NB4 (cell line): ENCODE measurements at regions not wholly inside any gene's neighbourhood (a gene's known extent, or its start where the extent isn't known, plus 50 kb on each side); places are given as distances from the start of the nearest gene placed in this dataset.

Experiments
- MYC ChIP-seq: IDR thresholded peaks from 2 replicates; pipeline ENCODE4 v1.6.1; 2011; ENCODE audit warnings: low read depth, low read length
- POLR2A ChIP-seq: IDR thresholded peaks from 2 replicates; pipeline ENCODE4 v1.6.1; 2011; ENCODE audit warnings: mild to moderate bottlenecking; ENCODE audit not compliant: insufficient read length; ENCODE audit errors: extremely low read depth
- TF ChIP-seq, protein P1 (sequence below): IDR thresholded peaks from 2 replicates; pipeline ENCODE4 v1.6.1; 2011; ENCODE audit warnings: low read depth, low read length
- TF ChIP-seq, protein P2 (sequence below): IDR thresholded peaks from one replicate; pipeline ENCODE4 v1.5.1; 2012; ENCODE audit warnings: low read depth, low read length

DNA sequence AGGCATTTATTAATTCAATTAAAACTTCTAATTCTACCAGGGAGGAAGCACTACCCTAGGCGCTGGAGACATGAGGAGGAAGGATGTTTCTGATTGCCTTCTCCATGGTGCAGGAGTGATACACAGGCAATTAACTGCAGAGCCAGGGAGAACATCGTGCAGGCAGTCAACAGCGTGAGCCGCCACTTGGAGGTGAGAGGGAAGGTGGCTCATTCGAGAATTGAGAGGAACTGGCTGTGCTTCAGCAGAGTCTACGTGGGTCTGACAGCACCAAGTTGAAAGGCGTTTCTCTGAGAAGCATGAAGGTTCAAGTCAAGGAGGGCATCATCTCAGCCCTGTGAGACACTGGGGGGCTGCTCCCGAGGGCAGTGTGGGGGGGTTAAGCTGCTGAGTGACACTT is 388.7 kb upstream of the MYT1L start:
- TF ChIP-seq, protein P1, sequence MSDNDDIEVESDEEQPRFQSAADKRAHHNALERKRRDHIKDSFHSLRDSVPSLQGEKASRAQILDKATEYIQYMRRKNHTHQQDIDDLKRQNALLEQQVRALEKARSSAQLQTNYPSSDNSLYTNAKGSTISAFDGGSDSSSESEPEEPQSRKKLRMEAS, result no peak
- TF ChIP-seq, protein P2, sequence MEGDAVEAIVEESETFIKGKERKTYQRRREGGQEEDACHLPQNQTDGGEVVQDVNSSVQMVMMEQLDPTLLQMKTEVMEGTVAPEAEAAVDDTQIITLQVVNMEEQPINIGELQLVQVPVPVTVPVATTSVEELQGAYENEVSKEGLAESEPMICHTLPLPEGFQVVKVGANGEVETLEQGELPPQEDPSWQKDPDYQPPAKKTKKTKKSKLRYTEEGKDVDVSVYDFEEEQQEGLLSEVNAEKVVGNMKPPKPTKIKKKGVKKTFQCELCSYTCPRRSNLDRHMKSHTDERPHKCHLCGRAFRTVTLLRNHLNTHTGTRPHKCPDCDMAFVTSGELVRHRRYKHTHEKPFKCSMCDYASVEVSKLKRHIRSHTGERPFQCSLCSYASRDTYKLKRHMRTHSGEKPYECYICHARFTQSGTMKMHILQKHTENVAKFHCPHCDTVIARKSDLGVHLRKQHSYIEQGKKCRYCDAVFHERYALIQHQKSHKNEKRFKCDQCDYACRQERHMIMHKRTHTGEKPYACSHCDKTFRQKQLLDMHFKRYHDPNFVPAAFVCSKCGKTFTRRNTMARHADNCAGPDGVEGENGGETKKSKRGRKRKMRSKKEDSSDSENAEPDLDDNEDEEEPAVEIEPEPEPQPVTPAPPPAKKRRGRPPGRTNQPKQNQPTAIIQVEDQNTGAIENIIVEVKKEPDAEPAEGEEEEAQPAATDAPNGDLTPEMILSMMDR, result no peak
- TF ChIP-seq POLR2A (no peak), MYC (no peak)
